H1 (cell line): ENCODE measurements at regions not wholly inside any gene's neighbourhood (a gene's known extent, or its start where the extent isn't known, plus 50 kb on each side); places are given as distances from the start of the nearest gene placed in this dataset.

Source experiments
- ASH2L ChIP-seq: fragments of 200-600, 300-600 bp; sonication (generic); IDR thresholded peaks from one replicate; pipeline ENCODE4 v1.7.1; 2017; ENCODE audit warnings: low read length
- BCL11A ChIP-seq, 2 experiments: IDR thresholded peaks; one replicate each; pipeline ENCODE4 v1.6.1; 2011; ENCODE audit warnings: low read depth in 2 of 2, low read length in 2 of 2, mild to moderate bottlenecking in 2 of 2
- GABPA ChIP-seq: IDR thresholded peaks from 2 replicates; pipeline ENCODE4 v1.6.1; 2011; ENCODE audit warnings: mild to moderate bottlenecking, low read length, moderate library complexity, borderline replicate concordance; ENCODE audit not compliant: insufficient read depth
- HDAC2 ChIP-seq, 2 experiments: fragments of 300-600 bp in 1 of 2; sonication (generic) in 1 of 2; IDR thresholded peaks; 2 replicates each; pipeline ENCODE4 v1.6.1; 2011 to 2012; ENCODE audit warnings: low read depth in 2 of 2, low read length in 2 of 2, mild to moderate bottlenecking in 2 of 2, moderate library complexity in 2 of 2, borderline replicate concordance in 1 of 2, inconsistent platforms in 1 of 2
- JUN ChIP-seq: IDR thresholded peaks from 2 replicates; pipeline ENCODE4 v1.6.1; 2011; ENCODE audit warnings: low read depth, mild to moderate bottlenecking, improper control_type of control experiment, low read length
- MAFK ChIP-seq: IDR thresholded peaks from 2 replicates; pipeline ENCODE4 v1.6.1; 2012; ENCODE audit warnings: low read depth, mild to moderate bottlenecking, improper control_type of control experiment, low read length
- NANOG ChIP-seq: IDR thresholded peaks from 2 replicates; pipeline ENCODE4 v1.6.1; 2011; ENCODE audit warnings: low read length, low read depth, mild to moderate bottlenecking, inconsistent platforms; ENCODE audit not compliant: insufficient read depth, poor library complexity, severe bottlenecking
- PHF8 ChIP-seq: fragments of 200-600 bp; sonication (generic); conservative IDR thresholded peaks from 2 replicates; pipeline ENCODE4 v1.7.1; 2012; ENCODE audit warnings: low read depth, mild to moderate bottlenecking, inconsistent platforms, low read length, moderate library complexity
- SP4 ChIP-seq: IDR thresholded peaks from 2 replicates; pipeline ENCODE4 v1.6.1; 2012; ENCODE audit warnings: low read length, inconsistent platforms
- USF2 ChIP-seq: IDR thresholded peaks from 2 replicates; pipeline ENCODE4 v1.6.1; 2011; ENCODE audit warnings: low read length, improper control_type of control experiment
- TF ChIP-seq, protein P1 (sequence below): fragments of 300-600 bp; sonication (generic); IDR thresholded peaks from 2 replicates; pipeline ENCODE4 v1.7.1; 2012; ENCODE audit warnings: low read length, moderate library complexity, mild to moderate bottlenecking, inconsistent platforms; ENCODE audit not compliant: insufficient replicate concordance

DNA sequence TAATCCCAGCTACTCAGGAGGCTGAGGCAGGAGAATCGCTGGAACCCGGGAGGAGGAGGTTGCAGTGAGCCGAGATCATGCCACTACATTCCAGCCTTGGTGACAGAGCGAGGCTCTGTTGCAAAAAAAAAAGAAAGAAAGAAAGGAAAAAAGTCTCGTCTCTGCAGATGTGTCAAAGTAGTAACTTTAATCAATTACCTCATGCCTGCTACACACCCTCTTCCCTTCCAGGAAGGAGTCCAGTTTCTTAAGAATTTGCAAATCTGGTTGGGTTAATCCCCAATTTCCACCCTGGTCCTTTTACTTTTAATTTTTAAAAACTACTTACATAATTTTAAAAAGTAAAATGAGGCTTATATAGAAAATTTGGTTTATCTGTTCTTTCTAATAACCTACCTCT, 234.5 kb upstream of the KITLG start (continued):
- TF ChIP-seq, protein P1, sequence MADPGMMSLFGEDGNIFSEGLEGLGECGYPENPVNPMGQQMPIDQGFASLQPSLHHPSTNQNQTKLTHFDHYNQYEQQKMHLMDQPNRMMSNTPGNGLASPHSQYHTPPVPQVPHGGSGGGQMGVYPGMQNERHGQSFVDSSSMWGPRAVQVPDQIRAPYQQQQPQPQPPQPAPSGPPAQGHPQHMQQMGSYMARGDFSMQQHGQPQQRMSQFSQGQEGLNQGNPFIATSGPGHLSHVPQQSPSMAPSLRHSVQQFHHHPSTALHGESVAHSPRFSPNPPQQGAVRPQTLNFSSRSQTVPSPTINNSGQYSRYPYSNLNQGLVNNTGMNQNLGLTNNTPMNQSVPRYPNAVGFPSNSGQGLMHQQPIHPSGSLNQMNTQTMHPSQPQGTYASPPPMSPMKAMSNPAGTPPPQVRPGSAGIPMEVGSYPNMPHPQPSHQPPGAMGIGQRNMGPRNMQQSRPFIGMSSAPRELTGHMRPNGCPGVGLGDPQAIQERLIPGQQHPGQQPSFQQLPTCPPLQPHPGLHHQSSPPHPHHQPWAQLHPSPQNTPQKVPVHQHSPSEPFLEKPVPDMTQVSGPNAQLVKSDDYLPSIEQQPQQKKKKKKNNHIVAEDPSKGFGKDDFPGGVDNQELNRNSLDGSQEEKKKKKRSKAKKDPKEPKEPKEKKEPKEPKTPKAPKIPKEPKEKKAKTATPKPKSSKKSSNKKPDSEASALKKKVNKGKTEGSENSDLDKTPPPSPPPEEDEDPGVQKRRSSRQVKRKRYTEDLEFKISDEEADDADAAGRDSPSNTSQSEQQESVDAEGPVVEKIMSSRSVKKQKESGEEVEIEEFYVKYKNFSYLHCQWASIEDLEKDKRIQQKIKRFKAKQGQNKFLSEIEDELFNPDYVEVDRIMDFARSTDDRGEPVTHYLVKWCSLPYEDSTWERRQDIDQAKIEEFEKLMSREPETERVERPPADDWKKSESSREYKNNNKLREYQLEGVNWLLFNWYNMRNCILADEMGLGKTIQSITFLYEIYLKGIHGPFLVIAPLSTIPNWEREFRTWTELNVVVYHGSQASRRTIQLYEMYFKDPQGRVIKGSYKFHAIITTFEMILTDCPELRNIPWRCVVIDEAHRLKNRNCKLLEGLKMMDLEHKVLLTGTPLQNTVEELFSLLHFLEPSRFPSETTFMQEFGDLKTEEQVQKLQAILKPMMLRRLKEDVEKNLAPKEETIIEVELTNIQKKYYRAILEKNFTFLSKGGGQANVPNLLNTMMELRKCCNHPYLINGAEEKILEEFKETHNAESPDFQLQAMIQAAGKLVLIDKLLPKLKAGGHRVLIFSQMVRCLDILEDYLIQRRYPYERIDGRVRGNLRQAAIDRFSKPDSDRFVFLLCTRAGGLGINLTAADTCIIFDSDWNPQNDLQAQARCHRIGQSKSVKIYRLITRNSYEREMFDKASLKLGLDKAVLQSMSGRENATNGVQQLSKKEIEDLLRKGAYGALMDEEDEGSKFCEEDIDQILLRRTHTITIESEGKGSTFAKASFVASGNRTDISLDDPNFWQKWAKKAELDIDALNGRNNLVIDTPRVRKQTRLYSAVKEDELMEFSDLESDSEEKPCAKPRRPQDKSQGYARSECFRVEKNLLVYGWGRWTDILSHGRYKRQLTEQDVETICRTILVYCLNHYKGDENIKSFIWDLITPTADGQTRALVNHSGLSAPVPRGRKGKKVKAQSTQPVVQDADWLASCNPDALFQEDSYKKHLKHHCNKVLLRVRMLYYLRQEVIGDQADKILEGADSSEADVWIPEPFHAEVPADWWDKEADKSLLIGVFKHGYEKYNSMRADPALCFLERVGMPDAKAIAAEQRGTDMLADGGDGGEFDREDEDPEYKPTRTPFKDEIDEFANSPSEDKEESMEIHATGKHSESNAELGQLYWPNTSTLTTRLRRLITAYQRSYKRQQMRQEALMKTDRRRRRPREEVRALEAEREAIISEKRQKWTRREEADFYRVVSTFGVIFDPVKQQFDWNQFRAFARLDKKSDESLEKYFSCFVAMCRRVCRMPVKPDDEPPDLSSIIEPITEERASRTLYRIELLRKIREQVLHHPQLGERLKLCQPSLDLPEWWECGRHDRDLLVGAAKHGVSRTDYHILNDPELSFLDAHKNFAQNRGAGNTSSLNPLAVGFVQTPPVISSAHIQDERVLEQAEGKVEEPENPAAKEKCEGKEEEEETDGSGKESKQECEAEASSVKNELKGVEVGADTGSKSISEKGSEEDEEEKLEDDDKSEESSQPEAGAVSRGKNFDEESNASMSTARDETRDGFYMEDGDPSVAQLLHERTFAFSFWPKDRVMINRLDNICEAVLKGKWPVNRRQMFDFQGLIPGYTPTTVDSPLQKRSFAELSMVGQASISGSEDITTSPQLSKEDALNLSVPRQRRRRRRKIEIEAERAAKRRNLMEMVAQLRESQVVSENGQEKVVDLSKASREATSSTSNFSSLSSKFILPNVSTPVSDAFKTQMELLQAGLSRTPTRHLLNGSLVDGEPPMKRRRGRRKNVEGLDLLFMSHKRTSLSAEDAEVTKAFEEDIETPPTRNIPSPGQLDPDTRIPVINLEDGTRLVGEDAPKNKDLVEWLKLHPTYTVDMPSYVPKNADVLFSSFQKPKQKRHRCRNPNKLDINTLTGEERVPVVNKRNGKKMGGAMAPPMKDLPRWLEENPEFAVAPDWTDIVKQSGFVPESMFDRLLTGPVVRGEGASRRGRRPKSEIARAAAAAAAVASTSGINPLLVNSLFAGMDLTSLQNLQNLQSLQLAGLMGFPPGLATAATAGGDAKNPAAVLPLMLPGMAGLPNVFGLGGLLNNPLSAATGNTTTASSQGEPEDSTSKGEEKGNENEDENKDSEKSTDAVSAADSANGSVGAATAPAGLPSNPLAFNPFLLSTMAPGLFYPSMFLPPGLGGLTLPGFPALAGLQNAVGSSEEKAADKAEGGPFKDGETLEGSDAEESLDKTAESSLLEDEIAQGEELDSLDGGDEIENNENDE = no peak
- TF ChIP-seq JUN (no peak), NANOG (no peak), SP4 (no peak), PHF8 (no peak), USF2 (no peak), GABPA (no peak), MAFK (no peak), ASH2L (no peak), BCL11A (IDR thresholded peaks at IDR 0.05; ENCODE audit: low read depth in 2 of 2, low read length in 2 of 2) (no peak), HDAC2 (IDR thresholded peaks at IDR 0.05; ENCODE audit: borderline replicate concordance in 1 of 2, low read depth in 2 of 2, low read length in 2 of 2) (no peak)
